Mucosa of descending colon (tissue), 3 donors: ENCODE measurements at regions not wholly inside any gene's neighbourhood (a gene's known extent, or its start where the extent isn't known, plus 50 kb on each side); places are given as distances from the start of the nearest gene placed in this dataset.

ENCODE experiments used
- ATAC-seq: fragments of 200-7000 bp; cut with Tn5 transposase; one replicate; pipeline ENCODE4 v1.9.1; 2020; ENCODE audit warnings: mild to moderate bottlenecking, moderate library complexity
- DNase-seq, 3 donors: peaks; one replicate each; pipeline ENCODE4 v3.0.0-alpha.2; 2020
- H3K36me3 ChIP-seq: fragments of 200-600 bp; one replicate; pipeline ENCODE4 v1.8.0; 2021; ENCODE audit warnings: low read depth, mild to moderate bottlenecking
- H3K4me1 ChIP-seq: fragments of 200-600 bp; one replicate; pipeline ENCODE4 v1.8.0; 2021; ENCODE audit warnings: low read depth, mild to moderate bottlenecking
- H3K4me3 ChIP-seq: fragments of 200-600 bp; one replicate; pipeline ENCODE4 v1.8.0; 2021; ENCODE audit warnings: mild to moderate bottlenecking
- H3K9me3 ChIP-seq: fragments of 200-600 bp; one replicate; pipeline ENCODE4 v1.8.0; 2021; ENCODE audit warnings: mild to moderate bottlenecking
- CTCF ChIP-seq: fragments of 200-600 bp; IDR thresholded peaks from one replicate; pipeline ENCODE4 v1.8.0; 2022; ENCODE audit warnings: antibody characterized with exemption, mild to moderate bottlenecking
- intact Hi-C, 2 donors: fragments of 100-400 bp; cut with DNase I in 1 of 2; cut with micrococcal nuclease in 1 of 2; formaldehyde crosslinking; loops; one replicate each; pipeline versions ENCODE4 v1.11.0 to v1.11.1; 2022; cut with DNase I, micrococcal nuclease
- donor health status: DM: no; HTN: no; CAD: no; lungs with moderate emphysema.
- donor health status: DM: no; HTN: no; CAD: no.
- donor health status: DM: no; HTN: yes; CAD: no.

GRCh38 chr2:155125585-155126230 lies 427.2 kb downstream of the KCNJ3 start:
- no peak for TF ChIP-seq CTCF
- H3K4me1 ChIP-seq = no peaks in the 10 kb centered on the region
- H3K9me3 ChIP-seq = no peaks in the 10 kb centered on the region
- DNase-seq (no peak), ATAC-seq (no peak)
- intact Hi-C loops = no loop called here
- H3K36me3 ChIP-seq = no peaks in the 10 kb centered on the region
- H3K4me3 ChIP-seq = no peak overlapping the region

- DNase-seq (no peak), ATAC-seq (no peak)
- TF ChIP-seq CTCF = no peak
- Histone ChIP-seq H3K4me3 (no peak overlapping the region), H3K9me3 (no peaks in the 10 kb centered on the region), H3K4me1 (no peaks in the 10 kb centered on the region), H3K36me3 (no peaks in the 10 kb centered on the region)
- intact Hi-C loops = no loop called here
Observed at GRCh38 chr2:155115846-155116245, 417.4 kb downstream of the KCNJ3 start.

GRCh38 chr2:155111070-155111469 lies 412.6 kb downstream of the KCNJ3 start:
- TF ChIP-seq CTCF = no peak
- no peak for DNase-seq
- no peaks in the 10 kb centered on the region for H3K9me3 ChIP-seq
- no peaks in the 10 kb centered on the region for H3K36me3 ChIP-seq
- H3K4me1 ChIP-seq = no peaks in the 10 kb centered on the region
- H3K4me3 ChIP-seq = no peak overlapping the region
- intact Hi-C loops = no loop called here
- no peak for ATAC-seq

- no peak for TF ChIP-seq CTCF
- intact Hi-C loops = no loop called here
- no peak for ATAC-seq
- no peaks in the 10 kb centered on the region for H3K36me3 ChIP-seq
- H3K4me3 ChIP-seq = no peak overlapping the region
- H3K4me1 ChIP-seq = no peaks in the 10 kb centered on the region
- no peak for DNase-seq
- no peaks in the 10 kb centered on the region for H3K9me3 ChIP-seq
Observed at GRCh38 chr2:155109527-155109926, 411.0 kb downstream of the KCNJ3 start.

- ATAC-seq (no peak), DNase-seq (no peak)
- H3K4me3 ChIP-seq = no peak overlapping the region
- intact Hi-C loops = no loop called here
- no peaks in the 10 kb centered on the region for H3K36me3 ChIP-seq
- no peak for TF ChIP-seq CTCF
- H3K4me1 ChIP-seq = no peaks in the 10 kb centered on the region
- H3K9me3 ChIP-seq = peaks cover 9% of the 10 kb centered on the region
Observed at GRCh38 chr2:155100261-155100660, 401.8 kb downstream of the KCNJ3 start.

- TF ChIP-seq CTCF = no peak
- Histone ChIP-seq H3K4me3 (no peak overlapping the region), H3K36me3 (no peaks in the 10 kb centered on the region), H3K9me3 (peaks cover 9% of the 10 kb centered on the region), H3K4me1 (no peaks in the 10 kb centered on the region)
- DNase-seq (no peak), ATAC-seq (no peak)
- intact Hi-C loops = no loop called here
Observed at GRCh38 chr2:155099784-155100183, 401.3 kb downstream of the KCNJ3 start.
